HG02763 (cell line): ENCODE measurements at regions not wholly inside any gene's neighbourhood (a gene's known extent, or its start where the extent isn't known, plus 50 kb on each side); places are given as distances from the start of the nearest gene placed in this dataset.

Experiments used
- ATAC-seq: cut with Tn5 transposase; IDR thresholded peaks from one replicate; pipeline ENCODE4 v1.9.1; 2021; ENCODE audit warnings: mild to moderate bottlenecking, moderate library complexity; ENCODE audit not compliant: unreplicated experiment

DNA sequence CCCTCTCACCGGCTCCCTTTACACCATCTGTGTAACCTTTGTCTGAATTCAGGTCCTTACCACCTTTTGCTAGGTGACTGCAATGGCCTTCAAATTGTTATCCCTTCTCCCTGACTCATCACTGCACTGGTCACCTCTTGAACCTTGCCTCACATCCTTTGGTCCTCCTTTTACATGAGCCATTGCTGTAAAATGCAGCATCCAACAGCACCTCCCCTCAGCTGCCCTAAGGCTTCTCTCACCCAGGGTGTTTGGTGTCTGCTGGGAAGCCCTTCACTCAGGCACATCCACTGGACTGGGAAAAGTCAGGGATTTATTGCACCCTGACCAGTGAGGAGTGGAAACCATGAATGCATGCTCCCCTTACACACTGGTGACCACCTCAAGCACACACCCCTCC is 192.5 kb upstream of the GATB start:
- no peak for ATAC-seq

DNA sequence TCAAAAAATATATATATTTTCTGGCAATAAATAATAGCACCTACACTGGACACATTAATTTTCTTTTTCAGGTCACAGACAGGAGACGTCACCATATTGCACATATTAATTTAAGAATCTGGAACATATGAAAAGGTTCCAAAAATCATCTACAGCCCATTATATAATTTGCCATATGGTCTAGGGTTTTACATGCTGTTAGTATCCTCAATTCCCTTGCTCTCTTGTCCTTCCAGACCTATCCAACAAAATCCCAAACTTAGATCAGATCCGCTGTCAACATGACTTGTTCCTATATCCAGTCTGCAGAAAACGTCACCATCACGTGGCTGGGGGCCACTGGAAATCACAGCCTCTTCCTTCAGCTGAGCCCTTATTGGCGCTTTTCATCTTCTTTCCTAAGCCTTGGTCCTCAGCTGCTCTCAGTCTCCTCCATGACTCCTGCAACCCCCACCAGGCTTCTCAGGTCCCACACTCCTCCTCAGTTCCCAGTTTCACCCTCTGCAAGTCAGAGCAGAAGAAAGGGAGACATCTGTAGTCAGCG is 192.0 kb upstream of the GATB start:
- ATAC-seq, result no peak

DNA sequence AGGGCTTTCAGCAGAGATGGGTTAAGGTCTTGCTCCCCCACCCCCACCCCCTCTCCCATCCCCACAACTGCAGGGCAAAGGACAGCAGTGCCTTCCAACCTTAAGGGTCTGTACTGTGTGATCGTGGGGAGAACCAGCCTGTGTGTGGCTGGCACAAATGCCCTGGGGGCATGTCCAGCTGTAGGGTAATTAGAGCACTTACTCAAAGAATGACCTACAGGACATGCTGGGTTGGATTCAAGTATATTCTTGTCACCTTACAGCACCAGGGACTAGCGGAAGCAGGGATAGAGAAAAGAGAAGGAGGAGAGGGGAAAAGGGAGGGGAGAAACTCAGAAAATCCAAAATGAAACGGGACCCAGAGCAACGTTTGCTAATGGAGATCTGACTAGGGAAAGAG is 191.3 kb upstream of the GATB start:
- ATAC-seq, result no peak

DNA sequence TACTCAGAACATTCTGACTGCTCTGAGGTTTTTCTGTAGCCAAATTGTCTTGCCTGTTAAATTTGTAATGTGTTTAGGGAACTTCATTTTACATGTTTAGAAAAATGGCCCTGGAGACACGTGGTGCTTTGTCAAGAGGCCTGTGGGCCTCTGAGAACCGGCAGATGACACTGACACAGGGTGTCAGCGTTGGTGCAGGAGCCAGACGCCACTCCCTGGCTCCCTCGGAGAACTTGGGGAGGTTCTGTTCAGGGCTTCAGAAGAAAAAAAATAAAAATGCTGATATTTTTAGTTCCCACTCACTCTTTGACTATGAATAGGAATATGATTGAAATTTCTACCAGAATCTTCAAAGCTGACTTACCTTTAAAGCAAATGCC is 190.9 kb upstream of the GATB start:
- ATAC-seq, result no peak

DNA sequence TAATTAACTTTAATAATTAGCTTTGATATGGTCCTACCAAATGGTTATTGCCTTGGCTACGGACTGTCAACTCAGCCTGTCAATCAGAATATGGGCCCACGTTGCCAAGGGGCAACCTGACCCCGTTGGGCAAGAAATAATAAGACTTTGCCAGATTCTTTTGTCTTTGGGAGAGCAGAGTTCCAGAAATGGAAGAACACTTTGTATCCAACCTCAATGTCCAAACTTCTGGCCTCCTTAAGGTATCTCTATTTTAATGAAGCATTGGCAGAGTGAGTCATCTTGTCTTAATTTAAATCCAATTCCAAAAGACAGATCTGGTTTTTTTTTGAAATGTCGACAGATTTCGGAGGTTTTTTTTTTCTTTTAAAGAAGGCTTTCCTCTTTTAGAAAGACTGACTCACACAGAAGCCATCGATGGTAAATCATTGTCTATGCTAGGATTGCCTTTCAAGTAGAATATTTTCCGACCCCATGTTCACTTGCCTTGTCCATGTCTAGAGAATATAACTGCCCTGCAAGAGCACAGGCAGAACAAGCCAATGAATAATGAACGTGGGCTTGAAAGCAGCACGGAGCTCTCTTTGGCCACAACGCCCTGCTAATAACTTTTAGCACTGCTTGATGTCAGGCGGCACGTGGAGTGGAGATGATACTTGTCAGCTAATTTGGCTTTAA is 190.3 kb upstream of the GATB start:
- no peak for ATAC-seq

DNA sequence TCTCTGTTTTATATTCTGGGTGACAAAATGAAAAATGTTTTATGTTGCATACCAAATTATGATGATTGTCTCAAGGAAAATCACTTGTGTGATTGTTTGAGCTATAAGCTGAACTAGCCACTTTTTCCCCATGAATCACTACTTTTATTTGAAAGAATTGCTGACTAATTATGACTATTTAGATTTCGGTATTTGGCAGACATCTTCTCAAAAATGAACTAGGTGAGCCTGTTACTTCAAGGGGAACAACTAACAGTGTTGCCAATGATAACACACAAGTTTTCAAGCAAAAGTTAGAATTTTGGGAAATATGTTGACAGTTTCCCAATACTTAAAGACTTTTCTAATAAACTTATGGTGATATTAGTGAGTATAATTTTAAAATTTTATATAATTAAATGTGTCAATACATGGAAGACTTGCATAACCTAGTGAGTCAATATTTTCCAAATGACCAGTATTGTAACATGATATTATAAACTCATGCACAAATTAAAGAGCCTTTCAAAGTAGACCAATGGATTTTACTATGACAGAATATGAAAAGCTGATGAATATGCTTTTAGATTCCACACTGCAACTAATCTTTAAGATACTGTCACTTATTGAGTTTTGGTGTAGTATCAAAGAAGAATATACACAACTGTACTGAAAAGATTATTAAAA is 187.7 kb upstream of the GATB start:
- no peak for ATAC-seq

DNA sequence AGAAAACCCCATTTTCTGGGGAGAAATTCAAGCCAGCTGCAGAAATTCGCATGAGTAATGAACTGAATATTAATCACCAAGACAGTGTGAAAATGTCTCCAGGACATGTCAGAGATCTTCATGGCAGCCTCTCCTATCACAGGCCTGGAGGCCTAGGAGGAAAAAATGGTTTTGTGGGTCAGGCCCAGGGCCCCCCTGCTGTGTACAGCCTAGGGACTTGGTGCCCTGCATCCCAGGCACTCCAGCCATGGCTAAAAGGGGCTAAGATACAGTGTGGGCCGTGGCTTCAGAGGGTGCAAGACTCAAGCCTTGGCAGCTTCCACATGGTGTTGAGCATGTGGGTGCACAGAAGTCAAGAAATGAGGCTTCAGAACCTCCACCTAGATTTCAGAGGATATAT is 185.9 kb upstream of the GATB start:
- ATAC-seq, result no peak

DNA sequence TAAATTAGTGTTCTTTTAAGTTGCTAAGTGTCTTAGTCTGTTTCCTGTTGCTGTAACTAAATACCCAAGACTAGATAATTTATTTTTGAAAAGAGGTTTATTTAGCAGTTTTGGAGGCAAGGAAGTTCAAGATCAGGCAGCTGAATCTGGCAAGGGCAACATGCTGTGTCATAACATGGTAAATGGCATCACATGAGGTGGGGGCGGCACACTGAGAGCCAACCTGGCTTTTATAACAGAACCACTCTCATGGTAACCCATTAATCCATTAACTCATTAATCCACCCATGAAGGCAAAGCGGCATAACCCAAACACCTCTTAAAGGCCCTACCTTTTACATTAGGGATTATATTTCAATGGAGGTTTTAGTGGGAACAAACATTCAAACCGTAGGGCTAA is 182.2 kb upstream of the GATB start:
- no peak for ATAC-seq

DNA sequence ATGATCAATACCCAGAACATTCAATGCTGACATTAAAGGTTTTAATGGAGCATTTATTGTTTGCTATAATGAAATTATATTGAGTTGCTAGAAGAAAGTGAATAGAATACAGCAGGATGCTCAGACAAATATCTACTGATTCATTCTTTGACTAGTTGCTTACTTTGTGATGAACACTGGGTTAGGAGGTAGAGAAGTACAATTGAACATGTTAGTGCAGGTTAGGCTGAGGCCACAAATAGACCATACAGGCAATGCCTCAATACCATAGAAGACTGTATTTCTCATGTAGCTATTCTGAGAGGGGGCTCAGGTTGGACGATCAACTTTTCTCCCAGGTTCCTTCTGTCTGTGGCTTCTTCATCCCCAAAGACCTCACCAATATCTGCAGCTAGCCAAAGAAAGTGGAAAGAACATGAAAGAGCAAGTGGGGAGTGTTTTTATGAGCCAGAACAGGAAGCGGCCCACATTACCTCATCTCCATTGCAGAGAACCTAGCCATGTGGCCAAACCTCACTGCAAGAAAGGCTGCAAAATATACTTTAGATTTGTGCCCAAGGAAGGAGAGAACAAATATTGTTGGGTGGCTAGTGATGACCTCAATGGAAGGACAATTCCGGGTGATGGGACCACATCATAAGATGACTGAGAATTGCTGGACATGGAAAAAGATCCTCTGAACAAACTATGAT is 180.3 kb upstream of the GATB start:
- no peak for ATAC-seq

DNA sequence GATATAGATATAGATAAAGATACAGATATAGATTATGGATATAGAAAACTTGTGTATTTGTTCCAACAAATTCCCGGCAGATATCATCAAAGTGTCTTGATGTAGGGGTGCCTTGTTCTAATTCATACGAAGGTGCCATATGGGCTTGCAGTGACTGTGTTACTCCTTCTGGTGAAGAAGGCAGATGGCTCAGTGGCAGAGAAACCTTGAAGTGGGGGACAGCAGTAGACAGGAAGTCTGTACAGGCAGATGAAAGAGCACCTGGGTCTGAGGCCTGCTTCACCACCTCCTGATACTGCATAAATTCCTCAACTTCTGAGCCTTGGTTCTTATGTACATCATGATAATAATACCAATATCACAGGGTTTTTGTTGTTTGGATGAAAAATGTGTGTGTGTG is 179.5 kb upstream of the GATB start:
- ATAC-seq, result no peak

DNA sequence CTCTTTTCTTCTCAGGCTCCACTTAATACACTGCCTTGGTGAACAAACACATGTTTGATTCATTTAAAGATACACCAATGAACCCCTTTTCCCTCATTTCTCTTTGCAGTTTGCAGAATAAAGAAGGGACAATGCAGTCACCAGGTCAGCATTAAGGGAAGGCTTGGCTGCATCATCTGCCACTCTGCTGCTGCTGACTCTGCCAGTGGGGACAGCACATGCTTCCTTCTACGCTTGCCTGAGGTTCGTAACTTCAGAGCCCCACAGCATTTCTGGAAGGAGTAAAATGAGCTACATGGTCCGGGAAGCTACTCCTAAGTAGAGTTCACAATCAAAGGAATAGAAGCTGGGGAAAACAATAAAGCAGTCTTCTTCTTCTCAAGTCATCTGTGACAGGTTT is 178.9 kb upstream of the GATB start:
- ATAC-seq, result no peak

DNA sequence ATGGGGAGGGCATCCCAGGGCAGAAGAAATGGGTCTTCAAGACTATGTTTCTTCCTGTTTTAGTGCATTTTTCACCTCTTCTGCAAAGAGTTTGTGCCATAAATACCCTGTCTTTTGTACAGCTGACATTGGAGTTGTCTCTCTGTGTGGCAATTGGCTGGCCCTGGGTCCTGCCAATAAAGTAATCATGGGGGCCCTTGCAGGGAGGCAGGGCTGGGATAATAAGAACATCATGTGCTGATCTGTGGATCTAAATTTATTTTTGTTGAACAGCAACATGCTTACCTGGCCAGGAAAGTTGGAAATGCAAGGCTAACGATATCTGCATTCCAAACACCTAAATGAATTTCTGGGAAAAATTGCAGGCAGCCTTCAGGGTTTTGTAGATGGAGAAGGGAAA is 174.6 kb upstream of the GATB start:
- no peak for ATAC-seq

DNA sequence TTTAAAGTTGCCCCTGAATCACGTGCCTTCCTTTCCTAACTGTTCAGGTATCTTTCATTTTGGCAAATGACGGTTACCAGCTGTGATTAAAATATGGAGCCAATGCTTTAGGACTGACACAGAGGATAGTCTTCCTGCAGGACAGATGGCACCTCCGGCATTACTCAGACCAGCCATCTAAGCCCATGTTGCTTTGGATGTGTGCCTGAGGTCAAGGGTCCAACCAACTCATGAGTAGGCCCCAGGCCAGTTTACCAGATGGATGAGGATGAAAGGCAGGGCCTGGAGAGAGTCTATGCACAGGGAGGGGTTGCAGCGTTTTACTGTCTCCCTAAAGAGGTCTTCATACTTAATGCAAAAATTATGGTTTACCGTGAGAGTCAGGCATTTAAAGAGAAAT is 174.0 kb upstream of the GATB start:
- ATAC-seq, result no peak

DNA sequence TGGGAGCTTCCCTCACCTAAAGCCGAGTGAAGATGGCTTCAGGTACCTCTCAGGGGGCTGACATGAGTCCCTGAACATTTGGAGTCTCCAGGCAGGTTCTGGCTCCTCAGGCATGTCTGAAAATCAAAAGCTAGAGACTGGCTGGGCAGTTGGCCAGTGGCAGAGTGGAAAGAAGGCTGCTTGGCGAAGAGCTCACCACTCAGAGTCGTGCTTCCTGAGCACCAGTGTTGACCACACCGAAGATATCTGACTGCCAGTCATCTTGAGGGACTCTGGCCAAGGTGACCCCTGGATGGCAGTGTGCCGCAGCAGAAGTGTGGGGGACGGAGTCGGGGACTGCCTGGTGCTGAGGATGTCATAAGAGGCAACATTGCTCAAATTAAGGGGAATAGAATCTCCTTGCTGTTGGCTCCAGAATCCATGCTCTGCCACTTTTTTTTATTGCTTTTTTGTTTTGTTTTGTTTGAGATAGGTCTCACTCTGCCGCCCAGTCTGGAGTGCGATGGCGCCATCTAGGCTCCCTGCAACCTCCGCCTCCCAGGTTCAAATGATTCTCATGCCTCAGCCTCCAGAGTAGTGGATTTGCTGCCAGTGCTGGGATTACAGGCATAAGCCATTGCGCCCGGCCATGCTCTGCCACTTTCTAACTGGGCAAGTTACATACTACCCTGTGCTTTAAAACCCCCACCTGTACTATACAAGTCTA is 172.5 kb upstream of the GATB start:
- ATAC-seq, result no peak

DNA sequence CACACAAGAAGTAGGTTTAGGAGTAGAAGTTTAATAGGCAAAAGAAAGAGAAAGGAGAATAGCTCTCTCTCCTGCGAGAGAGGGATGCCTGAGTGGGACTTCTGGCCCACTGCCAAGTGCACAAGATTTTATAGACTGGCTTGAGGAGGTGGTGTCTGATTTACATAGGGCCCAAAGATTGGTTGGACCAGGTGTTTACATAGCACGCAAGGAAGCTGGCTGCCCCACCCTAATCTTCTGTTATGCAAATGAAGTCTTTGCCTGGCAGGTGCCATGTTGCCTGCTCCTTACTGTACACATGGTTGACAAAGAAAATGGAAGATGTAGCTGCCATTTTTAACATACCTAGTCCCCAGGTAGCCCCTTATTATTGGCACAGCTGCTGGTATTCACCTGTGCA is 170.8 kb upstream of the GATB start:
- no peak for ATAC-seq

DNA sequence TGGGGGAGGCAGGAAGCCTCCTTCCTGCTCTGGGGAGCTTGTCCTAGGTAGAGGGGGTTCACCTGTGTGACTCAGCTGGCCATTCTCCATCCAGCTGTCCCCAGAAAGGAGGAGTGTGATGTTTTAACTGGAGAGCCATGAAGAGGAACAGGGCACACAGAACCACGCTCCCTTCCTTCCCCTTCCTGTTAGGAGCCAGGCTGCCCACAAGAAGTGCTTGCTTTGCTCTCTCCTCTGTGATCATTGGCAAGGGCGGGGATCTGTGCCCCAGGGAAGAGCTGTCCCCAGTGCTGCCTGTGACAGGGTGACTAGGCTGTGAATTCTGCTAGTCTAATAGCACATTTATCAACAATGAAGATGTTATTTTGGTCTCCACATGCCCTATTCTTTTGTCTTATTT is 169.6 kb upstream of the GATB start:
- no peak for ATAC-seq

DNA sequence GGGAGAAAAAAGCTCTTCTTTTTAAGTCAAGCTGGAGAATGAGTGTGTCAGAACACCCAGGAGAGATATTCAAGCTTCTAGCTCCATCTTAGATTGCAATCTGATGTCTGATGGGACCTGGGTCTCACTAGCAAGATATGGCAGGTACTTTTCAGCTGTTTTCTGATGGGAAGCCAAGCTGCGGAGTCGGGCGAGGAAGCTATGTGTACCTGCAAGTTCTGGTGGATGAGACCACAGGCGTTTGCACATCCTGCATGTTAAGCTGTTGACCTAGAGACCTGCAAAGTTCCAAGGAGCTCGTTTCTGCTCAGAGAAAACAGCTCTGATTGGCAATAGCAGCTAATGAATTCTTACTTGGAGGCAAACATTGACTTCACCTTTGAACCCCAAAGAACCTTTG is 167.3 kb upstream of the GATB start:
- ATAC-seq, result no peak

DNA sequence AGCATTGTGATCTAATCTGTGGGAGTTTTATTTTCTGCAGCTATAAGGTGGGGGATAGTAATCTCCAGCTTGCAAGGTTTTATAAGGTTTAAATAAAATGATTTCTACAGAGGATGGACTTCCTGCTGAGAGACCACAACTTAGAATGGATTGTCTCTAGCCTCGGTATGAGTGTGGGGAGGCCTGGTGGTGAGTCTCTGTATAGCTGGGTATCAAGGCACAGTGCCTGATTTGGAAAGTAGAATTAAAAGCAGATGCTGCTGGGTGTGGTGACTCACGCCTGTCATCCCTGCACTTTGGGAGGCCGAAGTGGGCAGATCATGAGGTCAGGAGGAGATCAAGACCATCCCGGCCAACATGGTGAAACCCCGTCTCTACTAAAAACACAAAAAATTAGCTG is 162.0 kb upstream of the GATB start:
- ATAC-seq, result no peak

DNA sequence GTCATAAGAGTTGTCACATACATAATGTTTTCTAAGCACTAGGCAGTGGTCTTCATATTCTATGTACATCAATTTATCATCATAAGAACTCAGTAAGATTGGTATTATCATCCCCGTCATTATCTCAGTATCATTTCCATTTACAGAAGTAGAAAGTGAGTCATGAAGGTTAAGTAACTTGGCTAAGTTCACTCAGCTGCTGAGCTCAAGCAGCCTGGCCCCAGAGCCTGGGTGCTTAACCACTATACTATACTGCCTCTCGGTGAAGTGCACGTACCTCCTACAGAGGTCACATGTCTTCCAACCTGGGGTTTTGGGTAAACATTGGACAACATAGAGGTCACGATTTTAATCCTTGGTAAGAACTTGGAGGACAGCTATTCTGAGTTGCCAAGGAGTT is 161.5 kb upstream of the GATB start:
- ATAC-seq, result no peak

DNA sequence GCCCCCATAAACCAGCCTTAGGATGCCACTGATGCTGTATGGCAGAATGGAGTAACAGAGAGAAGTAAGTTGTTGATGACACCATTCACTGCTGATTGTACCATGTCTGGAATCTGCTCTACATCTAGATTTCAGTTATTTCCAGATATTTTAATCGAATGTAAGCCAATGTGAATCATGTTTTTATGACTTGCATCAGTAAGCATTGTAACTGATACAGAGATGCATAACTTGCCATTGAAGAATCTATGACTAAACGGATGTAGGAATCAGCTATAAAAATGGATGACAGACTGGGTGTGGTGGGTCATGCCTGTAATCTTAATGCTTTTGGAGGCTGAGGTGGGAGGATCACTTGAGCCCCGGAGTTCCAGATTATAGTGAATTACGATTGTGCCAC is 161.0 kb upstream of the GATB start:
- ATAC-seq, result no peak

DNA sequence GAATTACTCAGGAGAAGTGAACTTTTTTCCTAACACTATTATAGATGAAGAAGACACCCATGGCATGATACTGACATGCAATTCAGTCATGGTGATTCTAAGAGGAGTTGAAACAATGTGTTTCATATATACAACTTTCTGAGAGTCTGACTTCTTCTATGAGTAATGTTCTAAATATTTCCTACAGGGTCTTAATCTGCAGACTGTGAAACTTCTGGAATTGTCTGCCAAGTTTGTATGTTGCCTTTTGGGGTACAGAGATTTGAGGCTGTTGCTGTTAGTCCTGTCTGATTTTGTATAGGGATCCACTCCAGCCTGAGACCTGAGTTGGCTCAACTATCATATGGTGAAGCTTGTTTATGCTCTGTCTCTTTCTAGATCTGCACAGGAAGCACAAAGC is 160.6 kb upstream of the GATB start:
- no peak for ATAC-seq
